Stimulated activated CD8-positive, alpha-beta memory T cell treated with anti-CD3 and anti-CD28 coated beads, Interleukin-7, amount 100 ng/mL, for 4 hours (primary cell): ENCODE measurements at regions not wholly inside any gene's neighbourhood (a gene's known extent, or its start where the extent isn't known, plus 50 kb on each side); places are given as distances from the start of the nearest gene placed in this dataset.
"Not testable (repeated sequence)": the region's sequence is repeated elsewhere in the genome, so short reads cannot be mapped to it uniquely, and the experiment has no call there.

Experiments used
- DNase-seq, 2 donors: peaks; one replicate each; pipeline ENCODE4 v3.0.0-alpha.2; 2020; ENCODE audit warnings: low read depth in 2 of 2

GRCh38 chr1:29690156-29690555 is 453.8 kb downstream of the PTPRU start:
- no peak for DNase-seq

DNA sequence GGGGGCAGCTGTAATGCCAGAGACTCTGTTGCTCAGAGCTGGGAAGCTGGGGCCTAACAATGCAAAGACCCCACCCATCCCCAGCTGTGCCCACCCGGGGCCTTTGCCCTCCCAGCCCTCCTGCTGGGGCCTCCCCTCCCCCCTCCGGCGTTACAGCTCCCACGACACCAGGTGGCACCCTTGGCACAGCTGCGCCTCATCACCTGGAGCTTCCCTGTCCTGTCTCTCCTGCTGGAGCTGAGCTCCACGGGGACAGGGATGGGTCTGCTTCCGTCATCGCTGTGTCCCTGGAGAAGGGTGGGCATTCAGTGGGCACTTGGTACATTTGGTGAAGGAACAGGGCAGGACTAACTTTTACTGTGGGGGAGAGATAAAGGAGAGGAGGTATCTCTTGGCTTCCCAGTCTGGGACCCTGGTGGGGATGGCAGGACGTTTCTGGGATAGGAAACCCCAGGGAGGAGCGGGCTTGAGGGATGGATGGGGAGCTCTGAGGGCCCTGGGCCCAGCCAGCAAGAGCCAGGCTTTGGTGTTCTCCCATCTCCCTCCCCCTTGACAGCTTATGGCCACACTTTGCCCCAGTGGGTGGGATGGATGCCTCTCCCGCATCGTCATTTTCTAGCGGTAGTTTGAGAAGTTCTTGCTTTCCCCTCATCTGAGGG is 453.2 kb downstream of the PTPRU start:
- DNase-seq: no peak

GRCh38 chr1:29688471-29689365 is 452.4 kb downstream of the PTPRU start:
- no peak for DNase-seq

DNA sequence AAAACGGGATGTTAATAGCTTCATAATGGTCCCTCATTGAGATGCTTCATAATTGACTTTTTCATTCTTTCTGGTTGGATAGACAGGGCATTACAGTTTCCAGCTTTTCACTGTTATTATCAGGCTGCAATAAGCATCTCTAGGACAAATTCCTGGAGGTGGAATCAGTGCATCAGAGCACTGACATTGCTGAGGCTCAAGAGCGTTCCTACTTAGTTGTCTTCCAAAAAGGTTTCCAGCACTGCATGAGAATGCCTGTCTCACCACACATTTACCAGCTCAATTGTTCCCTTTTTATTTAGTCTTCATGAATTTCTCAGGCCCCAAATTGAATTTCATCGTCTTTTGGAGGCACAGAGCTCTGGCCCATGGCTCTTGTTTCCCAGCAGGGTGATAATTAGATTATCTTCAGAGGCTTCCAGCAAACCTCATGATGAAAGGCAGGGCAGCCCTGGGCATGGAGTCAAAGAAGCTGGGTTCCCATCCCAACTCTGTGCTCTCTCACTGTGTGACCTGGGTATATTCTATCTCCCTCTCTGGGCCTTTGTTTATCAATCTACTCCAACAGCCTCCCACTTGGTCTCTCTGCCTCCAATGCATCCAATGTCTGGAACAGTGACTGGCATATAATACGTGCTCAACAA is 451.4 kb downstream of the PTPRU start:
- DNase-seq: no peak

DNA sequence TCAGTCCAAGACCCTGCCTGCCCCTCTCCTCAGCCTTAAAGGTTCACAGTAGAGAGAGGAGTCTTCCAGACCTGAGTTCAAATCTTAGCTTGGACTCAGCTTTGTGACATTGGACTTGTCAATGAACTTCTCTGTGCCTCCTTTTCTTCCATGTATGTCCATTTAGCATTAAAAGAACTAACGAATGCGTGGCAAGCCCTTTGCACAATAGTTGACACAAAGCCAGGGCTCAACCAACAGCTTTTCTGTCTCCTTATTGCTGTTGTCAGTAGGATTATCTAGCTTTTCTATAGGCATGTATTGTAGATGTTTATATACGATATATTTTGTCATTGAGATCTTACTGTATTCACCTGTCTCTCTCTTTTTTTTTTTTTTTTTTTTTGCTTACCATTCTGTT is 450.8 kb downstream of the PTPRU start:
- no peak for DNase-seq

GRCh38 chr1:29686012-29686930 is 449.9 kb downstream of the PTPRU start:
- DNase-seq: no peak

- DNase-seq: no peak
These were observed 449.1 kb downstream of the PTPRU start for GRCh38 chr1:29685387-29685786.

DNA sequence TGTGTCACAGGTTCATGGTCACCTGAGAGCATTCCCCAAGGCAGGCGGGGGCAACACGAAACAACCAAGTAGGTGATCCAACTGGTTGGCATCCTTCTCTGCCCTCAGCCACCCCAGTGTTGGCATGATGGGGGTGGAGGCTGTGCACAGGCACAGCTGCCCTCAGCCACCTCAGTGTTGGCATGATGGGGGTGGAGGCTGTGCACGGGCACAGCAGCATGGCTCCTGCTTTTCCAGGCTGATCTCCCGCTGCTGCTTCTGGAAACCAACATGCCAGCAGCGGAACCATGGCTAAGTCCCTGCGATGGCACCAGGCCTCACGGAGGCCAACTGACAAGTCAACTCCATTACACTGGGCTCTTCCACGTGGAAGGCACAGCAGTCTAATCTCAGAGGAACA is 447.8 kb downstream of the PTPRU start:
- DNase-seq: no peak

GRCh38 chr1:29683472-29683871 is 447.1 kb downstream of the PTPRU start:
- no peak for DNase-seq

DNA sequence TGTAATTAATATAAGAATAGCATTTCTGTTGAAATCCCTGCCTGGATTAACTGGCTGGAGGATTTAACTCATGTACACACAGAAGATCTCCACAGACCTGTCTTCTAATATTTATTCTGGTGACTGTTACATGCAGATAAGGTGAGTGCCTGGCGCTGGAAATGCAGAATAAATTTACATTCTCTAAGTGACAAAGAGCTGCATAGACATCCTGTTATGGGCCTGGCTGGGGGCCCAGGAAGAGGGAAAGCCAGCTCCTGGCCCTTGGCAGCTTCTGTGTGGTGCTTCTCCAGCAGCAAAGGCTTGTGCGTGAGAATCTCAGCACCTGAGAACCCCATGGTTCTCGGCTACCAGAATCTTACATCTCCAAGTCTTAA is 446.6 kb downstream of the PTPRU start:
- DNase-seq: no peak

DNA sequence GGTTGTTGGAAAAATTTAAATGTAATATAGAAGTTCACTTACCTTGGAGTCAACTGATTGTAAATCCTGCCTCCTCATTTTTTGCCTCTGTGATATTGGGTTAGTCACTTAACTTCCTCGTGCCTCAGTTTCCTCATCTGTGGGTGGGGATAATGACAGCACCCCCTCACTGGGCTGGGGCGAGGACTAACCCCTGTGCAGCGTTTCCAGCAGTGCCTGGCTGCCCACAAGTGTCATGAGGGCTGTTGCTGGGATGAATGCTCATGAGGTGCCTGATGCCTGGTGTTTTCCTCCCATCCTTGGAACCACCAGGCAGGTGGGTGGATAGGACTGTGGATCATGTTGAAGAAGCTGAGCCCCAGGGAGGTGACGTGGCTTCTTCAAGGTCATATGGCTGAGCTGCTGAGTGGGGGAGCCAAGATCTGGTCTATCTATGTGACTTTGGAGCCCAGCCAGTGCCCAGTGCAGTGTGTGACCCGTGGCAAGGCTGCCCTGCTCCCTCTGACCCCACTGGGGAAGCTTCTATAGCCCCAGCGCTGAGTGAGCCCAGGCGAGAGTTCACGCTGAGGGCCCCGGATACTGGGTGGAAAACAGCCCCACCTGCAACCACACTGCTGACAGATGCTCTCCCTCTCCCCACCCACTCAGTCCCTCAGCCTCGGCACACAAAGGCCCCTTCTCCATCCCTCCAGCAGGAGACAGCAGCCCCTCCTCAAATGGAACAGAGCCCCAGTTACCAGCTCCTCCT is 446.0 kb downstream of the PTPRU start:
- no peak for DNase-seq

- DNase-seq: not testable (repeated sequence)
These were observed 445.1 kb downstream of the PTPRU start for GRCh38 chr1:29681416-29681815.

GRCh38 chr1:29679828-29680558 is 443.7 kb downstream of the PTPRU start:
- no peak for DNase-seq

DNA sequence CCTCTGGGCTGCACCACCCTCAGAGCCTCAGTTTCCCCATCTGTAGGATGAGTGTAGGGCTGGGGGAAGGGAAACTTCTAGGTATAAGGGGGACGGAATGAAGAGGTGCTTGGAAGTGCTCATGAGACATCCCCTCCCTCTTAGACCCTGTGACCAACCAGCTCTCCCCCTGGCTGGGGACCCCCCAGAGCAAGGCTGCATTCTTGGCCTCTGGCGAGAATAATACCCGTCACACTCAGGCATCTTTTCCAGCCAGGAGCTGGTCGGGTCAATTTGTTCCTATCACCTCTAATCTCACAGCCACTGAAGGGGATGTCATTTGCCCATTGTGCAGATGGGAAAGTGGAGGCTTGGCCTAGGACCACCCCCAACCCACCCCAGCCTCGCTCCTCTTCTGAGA is 443.0 kb downstream of the PTPRU start:
- DNase-seq: no peak

DNA sequence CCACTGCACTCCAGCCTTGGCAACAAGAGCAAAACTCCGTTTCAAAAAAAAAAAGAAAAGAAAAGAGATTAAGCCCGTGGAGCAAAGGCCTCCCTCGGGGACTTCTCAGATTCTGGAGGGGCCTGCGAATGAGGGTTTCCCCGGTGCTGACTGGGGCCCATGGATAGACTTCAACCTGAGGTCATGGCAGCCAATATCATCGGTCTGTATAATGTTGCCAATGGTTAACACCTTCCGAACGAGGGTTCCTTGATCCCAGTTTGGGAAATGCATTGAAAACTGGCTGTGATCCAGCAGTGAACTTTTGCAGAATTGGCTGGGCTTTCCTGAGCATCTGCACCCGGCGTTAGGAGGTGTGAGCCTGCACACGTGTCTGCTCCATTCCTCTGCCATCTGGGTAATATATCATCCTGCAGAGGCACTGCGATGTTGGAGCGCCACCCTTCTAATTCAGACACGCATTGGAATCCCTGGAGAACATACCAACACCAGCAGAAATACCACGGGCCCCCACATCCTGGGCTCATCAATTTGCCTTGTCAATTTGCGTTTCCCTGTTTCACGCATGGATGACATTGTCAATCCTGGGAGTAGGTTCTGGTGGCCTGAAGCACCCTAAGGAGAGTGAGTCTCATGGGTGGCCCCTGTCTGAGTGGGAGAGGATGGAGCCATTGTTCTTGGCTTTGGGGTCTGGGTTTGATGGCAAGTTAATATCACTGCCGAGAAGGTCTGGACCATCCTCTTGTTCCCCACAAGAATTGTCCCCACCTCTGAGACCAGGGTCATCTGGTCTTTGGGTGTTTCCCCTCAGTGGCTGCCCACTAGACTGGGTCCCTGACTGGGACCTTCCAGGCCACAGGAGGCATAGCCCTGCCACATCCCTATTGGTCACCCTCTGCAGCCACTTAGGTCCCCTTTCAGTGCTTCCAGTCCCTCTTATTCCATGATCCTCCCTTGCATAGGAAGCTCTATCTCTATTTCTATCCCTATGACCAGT is 441.0 kb downstream of the PTPRU start:
- DNase-seq: no peak

DNA sequence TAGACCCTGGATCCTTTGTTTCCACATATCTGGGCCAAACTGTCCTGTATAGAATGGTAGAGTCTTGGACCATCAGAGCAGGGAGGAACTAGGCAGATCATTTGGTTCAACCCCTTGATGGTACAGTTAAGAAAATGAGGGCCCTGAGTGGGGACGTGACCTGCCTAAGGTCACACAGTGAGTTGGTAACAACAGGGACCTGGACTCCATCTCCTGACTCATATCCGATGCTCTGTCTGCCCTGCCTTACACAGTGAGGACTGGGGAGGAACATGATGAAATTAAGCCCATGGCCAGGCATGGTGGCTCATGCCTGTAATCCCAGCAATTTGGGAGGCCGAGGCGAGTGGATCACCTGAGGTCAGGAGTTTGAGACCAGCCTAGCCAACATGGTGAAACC is 440.2 kb downstream of the PTPRU start:
- DNase-seq: no peak

GRCh38 chr1:29675481-29676263 is 439.4 kb downstream of the PTPRU start:
- DNase-seq: no peak

DNA sequence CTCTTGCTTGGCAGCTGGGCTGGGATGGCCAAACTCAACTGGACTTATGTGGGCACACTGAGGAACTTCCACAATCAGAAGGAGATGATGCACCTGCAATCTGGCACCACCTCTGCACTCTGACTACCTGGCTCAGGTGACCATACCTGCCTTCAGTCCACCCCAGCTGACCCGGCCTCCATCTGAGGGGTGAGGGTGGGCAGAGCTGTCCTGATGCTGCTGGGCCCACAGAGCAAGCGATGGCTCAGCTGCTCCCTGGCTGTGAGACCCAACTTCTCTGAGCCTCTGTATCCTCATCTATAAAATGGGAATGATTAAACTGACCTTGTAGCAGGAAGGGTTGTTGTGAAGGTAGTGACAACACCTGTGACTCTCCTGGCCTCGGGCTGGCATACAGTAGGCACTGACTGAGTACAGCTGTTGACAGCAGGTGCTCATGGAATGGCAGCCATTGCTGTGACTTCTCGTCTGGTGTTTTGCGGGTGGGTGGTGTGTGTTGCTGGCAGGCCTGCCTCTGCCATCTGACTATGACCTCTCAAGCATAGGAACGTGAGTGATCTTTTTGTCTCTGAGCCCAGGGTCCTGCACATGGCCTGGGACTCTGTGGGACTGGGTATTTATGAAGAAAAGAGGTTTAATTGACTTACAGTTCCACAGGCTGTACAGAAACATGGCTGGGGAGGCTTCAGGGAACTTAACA is 438.5 kb downstream of the PTPRU start:
- no peak for DNase-seq
